Neural cell (in vitro differentiated cells): ENCODE measurements at regions not wholly inside any gene's neighbourhood (a gene's known extent, or its start where the extent isn't known, plus 50 kb on each side); places are given as distances from the start of the nearest gene placed in this dataset.
A peak's percentile ranks its signal among the peaks of the same experiment; 100 is the strongest.

Source experiments
- EP300 ChIP-seq: fragments of 450-650 bp; conservative IDR thresholded peaks from 2 replicates; pipeline ENCODE4 v1.6.1; 2014; ENCODE audit warnings: antibody characterized with exemption, mild to moderate bottlenecking, moderate library complexity; ENCODE audit not compliant: poor library complexity, severe bottlenecking
- REST ChIP-seq: IDR thresholded peaks from 2 replicates; pipeline ENCODE4 v1.6.1; 2012; ENCODE audit warnings: borderline replicate concordance
- SMC3 ChIP-seq: fragments of 450-650 bp; conservative IDR thresholded peaks from 2 replicates; pipeline ENCODE4 v1.6.1; 2014; ENCODE audit warnings: antibody characterized with exemption, mild to moderate bottlenecking, moderate library complexity; ENCODE audit not compliant: poor library complexity
- TF ChIP-seq, protein P1 (sequence below): fragments of 450-650 bp; IDR thresholded peaks from 2 replicates; pipeline ENCODE4 v1.5.1; 2014; ENCODE audit warnings: antibody characterized with exemption, mild to moderate bottlenecking, moderate library complexity; ENCODE audit not compliant: poor library complexity, severe bottlenecking

DNA sequence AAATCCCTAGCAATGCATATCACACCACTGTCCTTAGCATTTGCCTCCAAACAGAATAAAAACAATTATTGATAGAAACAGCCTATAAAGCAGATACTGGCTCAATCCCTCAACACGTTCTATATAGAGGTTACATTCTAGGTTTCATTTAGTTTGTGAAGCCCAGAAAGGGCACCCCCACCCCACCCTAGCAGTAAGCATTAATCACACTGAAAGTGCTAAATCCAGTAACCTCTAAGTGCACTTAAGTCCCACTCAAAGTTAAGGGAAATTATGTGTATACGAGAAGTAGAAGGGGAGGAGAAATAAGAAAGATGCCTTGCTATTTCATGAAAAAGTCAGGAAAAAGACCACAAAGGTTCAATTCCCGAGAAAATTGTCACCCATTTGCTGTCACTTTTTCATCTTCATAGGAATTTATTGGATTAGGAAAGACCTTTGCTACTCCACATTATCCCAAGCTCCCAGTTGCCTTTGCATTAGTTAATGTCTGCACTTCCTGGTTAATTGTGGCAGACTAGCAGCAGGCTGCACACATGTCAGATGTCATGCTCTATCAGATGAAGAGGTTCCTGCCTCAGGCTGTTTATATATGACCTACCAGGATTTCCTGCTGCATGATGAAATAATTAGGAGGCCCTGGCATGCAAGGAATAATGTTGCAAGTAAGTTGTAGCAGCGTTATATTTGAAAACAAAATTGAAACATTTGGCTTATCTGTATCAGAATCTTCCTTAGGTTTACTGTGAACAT is 54.5 kb upstream of the LHX8 start:
- TF ChIP-seq, protein P1, sequence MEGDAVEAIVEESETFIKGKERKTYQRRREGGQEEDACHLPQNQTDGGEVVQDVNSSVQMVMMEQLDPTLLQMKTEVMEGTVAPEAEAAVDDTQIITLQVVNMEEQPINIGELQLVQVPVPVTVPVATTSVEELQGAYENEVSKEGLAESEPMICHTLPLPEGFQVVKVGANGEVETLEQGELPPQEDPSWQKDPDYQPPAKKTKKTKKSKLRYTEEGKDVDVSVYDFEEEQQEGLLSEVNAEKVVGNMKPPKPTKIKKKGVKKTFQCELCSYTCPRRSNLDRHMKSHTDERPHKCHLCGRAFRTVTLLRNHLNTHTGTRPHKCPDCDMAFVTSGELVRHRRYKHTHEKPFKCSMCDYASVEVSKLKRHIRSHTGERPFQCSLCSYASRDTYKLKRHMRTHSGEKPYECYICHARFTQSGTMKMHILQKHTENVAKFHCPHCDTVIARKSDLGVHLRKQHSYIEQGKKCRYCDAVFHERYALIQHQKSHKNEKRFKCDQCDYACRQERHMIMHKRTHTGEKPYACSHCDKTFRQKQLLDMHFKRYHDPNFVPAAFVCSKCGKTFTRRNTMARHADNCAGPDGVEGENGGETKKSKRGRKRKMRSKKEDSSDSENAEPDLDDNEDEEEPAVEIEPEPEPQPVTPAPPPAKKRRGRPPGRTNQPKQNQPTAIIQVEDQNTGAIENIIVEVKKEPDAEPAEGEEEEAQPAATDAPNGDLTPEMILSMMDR: no peak
- no peak for TF ChIP-seq SMC3
- TF ChIP-seq EP300: peak; percentile 41
- peak; percentile 91 for TF ChIP-seq REST
